ENCODE measurements at regions not wholly inside any gene's neighbourhood (a gene's known extent, or its start where the extent isn't known, plus 50 kb on each side); places are given as distances from the start of the nearest gene placed in this dataset.

- no peak for TF ChIP-seq CTCF (IDR thresholded peaks at IDR 0.05; ENCODE audit: insufficient read depth, low read depth, low read length)
- no peak for TF ChIP-seq EZH2 (IDR thresholded peaks at IDR 0.05; ENCODE audit: insufficient read depth, low read length)
Measured at GRCh38 chr5:156000115-156000514, 326.8 kb upstream of the SGCD start.

Measured in astrocyte (in vitro differentiated cells and primary cell).